ENCODE measurements at regions not wholly inside any gene's neighbourhood (a gene's known extent, or its start where the extent isn't known, plus 50 kb on each side); places are given as distances from the start of the nearest gene placed in this dataset.

DNA sequence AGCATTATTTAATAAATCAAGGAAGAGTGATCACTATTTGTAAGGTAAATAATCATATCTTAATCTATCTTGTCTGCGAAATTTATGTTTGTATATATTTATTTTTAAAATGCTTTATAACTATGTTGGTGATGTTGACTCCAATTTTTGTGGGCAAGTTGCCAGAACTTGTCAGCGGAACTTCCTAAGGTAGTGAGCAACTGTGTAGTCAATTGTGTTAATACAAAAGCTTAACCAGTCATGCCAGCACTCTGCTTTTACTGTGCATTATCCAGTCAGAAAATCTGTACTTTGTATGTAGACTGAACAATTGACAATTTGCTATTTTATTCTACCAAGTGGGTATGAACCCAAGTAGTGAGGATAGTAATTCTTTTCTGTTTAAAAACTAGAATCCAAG is 61.9 kb upstream of the RND3 start:
- no peaks in the 10 kb centered on the region for H3K27me3 ChIP-seq (ENCODE audit: insufficient read depth, low read length)
- CTCF ChIA-PET, result interaction anchor here (1.7 kb wide), 2 partner anchors 19 to 25 kb away, joined by 4 to 8 read pairs; no protein-coding TSS in a partner anchor
- no peaks in the 10 kb centered on the region; the same call in 1 of the 2 replicates for H3K9me2 ChIP-seq (ENCODE audit: insufficient read depth)
- H3K4me2 ChIP-seq (ENCODE audit: low read length), result no peak overlapping the region
- no peak for ATAC-seq
- no peak overlapping the region for H3K27ac ChIP-seq (ENCODE audit: low read depth, low read length)
- H2AFZ ChIP-seq (ENCODE audit: low read depth, low read length, poor library complexity, severe bottlenecking), result no peak overlapping the region
- RAD21 ChIA-PET (ENCODE audit: low non-redundant PET in 1 of 2, low total read pairs in 2 of 2, uncharacterized antibody in 2 of 2, unreplicated experiment in 2 of 2), result no interaction called here
- no peaks in the 10 kb centered on the region for H3K9me3 ChIP-seq (ENCODE audit: control insufficient read depth in 1 of 2, insufficient read depth in 1 of 2, low read depth in 1 of 2, low read length in 2 of 2)
- H3K4me3 ChIP-seq (replicated peaks in 1 of 2; ENCODE audit: low read depth in 1 of 2, low read length in 2 of 2), result no peak overlapping the region
- H3K4me1 ChIP-seq (ENCODE audit: control insufficient read depth in 1 of 2, insufficient read depth in 2 of 2, low read length in 2 of 2), result no peaks in the 10 kb centered on the region
- DNase-seq (ENCODE audit: low read depth, low spot score), result no peak
- H3K79me2 ChIP-seq (ENCODE audit: insufficient read depth, low read length), result no peaks in the 10 kb centered on the region
- no peaks in the 10 kb centered on the region for H4K20me1 ChIP-seq (ENCODE audit: insufficient read depth)
- BruUV-seq (replicated peaks), result no TSS peak
- POLR2A ChIA-PET, result no interaction called here
- H3K36me3 ChIP-seq (ENCODE audit: control insufficient read depth in 1 of 2, insufficient read depth in 2 of 2, low read length in 2 of 2), result no peaks in the 10 kb centered on the region
- intact Hi-C loops (cut with micrococcal nuclease), result no loop called here
- H3K9ac ChIP-seq (ENCODE audit: low read length), result no peak overlapping the region
- no peak for TF ChIP-seq MAX (IDR thresholded peaks at IDR 0.05)
- no peak for TF ChIP-seq REST (IDR thresholded peaks at IDR 0.05; ENCODE audit: low read depth)
- TF ChIP-seq JUND (IDR thresholded peaks at IDR 0.05), result no peak
- no peak for TF ChIP-seq FOSL1 (IDR thresholded peaks at IDR 0.05; ENCODE audit: low read depth)
- TF ChIP-seq YY1 (IDR thresholded peaks at IDR 0.05; ENCODE audit: extremely low read depth, insufficient replicate concordance, low read depth, low read length), result no peak
- no peak for TF ChIP-seq ZNF274 (IDR thresholded peaks at IDR 0.05; ENCODE audit: low read depth, low read length)
- no peak for TF ChIP-seq CEBPB (IDR thresholded peaks at IDR 0.05; ENCODE audit: low read depth)
- TF ChIP-seq TCF7L2 (IDR thresholded peaks at IDR 0.05; ENCODE audit: borderline replicate concordance, extremely low read depth, insufficient read depth, insufficient read length), result no peak
- TF ChIP-seq EZH2phosphoT487 (IDR thresholded peaks at IDR 0.05; ENCODE audit: borderline replicate concordance), result no peak
- TF ChIP-seq CBX3 (IDR thresholded peaks at IDR 0.05; ENCODE audit: low read depth), result no peak
- TF ChIP-seq EGR1 (IDR thresholded peaks at IDR 0.05; ENCODE audit: low read depth), result no peak
